LNCAP (cell line): ENCODE measurements at regions not wholly inside any gene's neighbourhood (a gene's known extent, or its start where the extent isn't known, plus 50 kb on each side); places are given as distances from the start of the nearest gene placed in this dataset.

ENCODE experiments used
- CTCF ChIP-seq: fragments of 450-650 bp; IDR thresholded peaks from 2 replicates; pipeline ENCODE4 v1.5.1; 2017; ENCODE audit warnings: mild to moderate bottlenecking

DNA sequence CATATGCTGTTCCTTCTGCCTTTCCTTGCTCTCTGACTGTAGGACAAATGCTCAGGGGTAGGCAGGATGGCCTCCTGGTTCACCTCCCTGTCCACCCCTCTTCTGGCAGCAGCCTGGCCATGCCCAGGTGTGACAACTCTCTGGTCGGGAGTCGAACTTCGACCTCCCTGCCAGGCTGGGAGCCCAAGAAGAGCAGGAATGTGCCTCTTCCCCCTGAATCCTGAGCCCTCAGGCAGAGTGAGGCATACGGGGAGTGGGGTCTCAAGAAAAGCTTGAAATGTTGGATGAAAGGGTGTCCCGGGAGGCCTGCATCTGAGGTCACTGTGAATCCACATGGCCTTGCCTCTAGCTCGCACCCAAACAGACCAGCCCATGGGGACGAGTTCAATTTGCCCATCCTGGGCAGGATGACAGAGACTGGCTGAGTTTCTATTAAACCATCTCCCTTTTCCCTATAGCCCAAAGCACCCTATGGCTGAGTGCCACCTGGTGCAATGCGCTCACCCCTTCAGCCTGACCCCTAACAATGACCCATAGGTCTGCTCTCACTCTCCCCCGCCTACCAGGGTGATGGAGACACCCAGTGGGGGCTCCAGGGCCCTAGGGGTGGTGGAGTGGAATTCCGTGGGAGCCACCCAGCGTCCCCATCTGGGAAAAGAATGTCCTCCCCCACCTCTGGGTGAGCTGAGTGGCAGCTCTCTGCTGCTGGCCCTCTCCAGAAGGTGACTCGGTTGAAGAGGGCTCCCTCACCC is 52.9 kb upstream of the DIO3 start:
- TF ChIP-seq CTCF = no peak

GRCh38 chr14:101508948-101509729 is 52.2 kb upstream of the DIO3 start:
- no peak for TF ChIP-seq CTCF

GRCh38 chr14:101509730-101510371 is 51.4 kb upstream of the DIO3 start:
- no peak for TF ChIP-seq CTCF

DNA sequence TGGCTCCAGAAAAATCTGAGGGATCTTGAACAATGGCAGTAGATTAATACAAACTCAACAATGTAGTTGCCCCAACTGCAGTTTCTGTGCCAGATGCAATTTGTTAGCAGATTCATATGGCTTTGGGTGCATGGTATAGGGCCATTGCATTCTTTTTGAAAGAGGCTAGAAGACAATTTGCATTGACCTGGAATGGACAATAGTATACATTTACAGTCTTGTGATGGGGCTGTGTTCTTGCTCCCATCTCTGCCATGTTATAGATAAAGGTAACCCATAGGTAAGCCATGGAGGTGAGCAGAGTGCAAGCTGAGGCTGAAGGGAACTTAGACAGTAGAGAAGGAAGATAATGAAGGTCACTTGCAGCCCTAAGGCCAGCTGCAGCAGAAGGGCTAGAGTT is 50.1 kb upstream of the DIO3 start:
- no peak for TF ChIP-seq CTCF
